ENCODE measurements at regions not wholly inside any gene's neighbourhood (a gene's known extent, or its start where the extent isn't known, plus 50 kb on each side); places are given as distances from the start of the nearest gene placed in this dataset.

DNA sequence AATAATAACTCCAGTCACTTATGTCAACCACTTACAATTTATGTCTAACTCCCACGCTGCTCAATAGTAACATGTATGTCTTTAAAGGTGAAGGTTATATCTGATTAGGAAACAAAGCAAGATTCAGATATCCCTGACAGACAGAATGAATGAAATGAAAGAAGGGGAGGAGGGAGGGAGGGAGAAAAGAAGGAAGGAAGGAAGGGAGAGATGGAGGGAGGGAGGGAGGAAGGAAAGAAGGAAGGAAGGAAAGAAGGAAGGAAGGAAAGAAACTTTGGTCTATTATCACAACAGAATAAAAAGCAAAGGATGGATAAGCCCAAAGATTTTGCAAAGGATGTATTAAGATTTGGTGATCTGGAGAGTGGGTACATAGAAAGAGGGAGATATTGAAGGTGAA is 433.3 kb downstream of the PRKD1 start (continued):
- TF ChIP-seq, protein P1, sequence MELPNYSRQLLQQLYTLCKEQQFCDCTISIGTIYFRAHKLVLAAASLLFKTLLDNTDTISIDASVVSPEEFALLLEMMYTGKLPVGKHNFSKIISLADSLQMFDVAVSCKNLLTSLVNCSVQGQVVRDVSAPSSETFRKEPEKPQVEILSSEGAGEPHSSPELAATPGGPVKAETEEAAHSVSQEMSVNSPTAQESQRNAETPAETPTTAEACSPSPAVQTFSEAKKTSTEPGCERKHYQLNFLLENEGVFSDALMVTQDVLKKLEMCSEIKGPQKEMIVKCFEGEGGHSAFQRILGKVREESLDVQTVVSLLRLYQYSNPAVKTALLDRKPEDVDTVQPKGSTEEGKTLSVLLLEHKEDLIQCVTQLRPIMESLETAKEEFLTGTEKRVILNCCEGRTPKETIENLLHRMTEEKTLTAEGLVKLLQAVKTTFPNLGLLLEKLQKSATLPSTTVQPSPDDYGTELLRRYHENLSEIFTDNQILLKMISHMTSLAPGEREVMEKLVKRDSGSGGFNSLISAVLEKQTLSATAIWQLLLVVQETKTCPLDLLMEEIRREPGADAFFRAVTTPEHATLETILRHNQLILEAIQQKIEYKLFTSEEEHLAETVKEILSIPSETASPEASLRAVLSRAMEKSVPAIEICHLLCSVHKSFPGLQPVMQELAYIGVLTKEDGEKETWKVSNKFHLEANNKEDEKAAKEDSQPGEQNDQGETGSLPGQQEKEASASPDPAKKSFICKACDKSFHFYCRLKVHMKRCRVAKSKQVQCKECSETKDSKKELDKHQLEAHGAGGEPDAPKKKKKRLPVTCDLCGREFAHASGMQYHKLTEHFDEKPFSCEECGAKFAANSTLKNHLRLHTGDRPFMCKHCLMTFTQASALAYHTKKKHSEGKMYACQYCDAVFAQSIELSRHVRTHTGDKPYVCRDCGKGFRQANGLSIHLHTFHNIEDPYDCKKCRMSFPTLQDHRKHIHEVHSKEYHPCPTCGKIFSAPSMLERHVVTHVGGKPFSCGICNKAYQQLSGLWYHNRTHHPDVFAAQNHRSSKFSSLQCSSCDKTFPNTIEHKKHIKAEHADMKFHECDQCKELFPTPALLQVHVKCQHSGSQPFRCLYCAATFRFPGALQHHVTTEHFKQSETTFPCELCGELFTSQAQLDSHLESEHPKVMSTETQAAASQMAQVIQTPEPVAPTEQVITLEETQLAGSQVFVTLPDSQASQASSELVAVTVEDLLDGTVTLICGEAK (IDR thresholded peaks at IDR 0.05), result no peak
- TF ChIP-seq, protein P1 (CRISPR knock-in tag; IDR thresholded peaks at IDR 0.05), result no peak
- TF ChIP-seq, protein P2, sequence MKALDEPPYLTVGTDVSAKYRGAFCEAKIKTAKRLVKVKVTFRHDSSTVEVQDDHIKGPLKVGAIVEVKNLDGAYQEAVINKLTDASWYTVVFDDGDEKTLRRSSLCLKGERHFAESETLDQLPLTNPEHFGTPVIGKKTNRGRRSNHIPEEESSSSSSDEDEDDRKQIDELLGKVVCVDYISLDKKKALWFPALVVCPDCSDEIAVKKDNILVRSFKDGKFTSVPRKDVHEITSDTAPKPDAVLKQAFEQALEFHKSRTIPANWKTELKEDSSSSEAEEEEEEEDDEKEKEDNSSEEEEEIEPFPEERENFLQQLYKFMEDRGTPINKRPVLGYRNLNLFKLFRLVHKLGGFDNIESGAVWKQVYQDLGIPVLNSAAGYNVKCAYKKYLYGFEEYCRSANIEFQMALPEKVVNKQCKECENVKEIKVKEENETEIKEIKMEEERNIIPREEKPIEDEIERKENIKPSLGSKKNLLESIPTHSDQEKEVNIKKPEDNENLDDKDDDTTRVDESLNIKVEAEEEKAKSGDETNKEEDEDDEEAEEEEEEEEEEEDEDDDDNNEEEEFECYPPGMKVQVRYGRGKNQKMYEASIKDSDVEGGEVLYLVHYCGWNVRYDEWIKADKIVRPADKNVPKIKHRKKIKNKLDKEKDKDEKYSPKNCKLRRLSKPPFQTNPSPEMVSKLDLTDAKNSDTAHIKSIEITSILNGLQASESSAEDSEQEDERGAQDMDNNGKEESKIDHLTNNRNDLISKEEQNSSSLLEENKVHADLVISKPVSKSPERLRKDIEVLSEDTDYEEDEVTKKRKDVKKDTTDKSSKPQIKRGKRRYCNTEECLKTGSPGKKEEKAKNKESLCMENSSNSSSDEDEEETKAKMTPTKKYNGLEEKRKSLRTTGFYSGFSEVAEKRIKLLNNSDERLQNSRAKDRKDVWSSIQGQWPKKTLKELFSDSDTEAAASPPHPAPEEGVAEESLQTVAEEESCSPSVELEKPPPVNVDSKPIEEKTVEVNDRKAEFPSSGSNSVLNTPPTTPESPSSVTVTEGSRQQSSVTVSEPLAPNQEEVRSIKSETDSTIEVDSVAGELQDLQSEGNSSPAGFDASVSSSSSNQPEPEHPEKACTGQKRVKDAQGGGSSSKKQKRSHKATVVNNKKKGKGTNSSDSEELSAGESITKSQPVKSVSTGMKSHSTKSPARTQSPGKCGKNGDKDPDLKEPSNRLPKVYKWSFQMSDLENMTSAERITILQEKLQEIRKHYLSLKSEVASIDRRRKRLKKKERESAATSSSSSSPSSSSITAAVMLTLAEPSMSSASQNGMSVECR (CRISPR knock-in tag; IDR thresholded peaks at IDR 0.05), result no peak
